Effector memory CD4-positive, alpha-beta T cell (primary cell): ENCODE measurements at regions not wholly inside any gene's neighbourhood (a gene's known extent, or its start where the extent isn't known, plus 50 kb on each side); places are given as distances from the start of the nearest gene placed in this dataset.
"Not testable (repeated sequence)": the region's sequence is repeated elsewhere in the genome, so short reads cannot be mapped to it uniquely, and the experiment has no call there.

ENCODE experiments used
- DNase-seq, 3 donors: peaks; one replicate each; pipeline ENCODE4 v3.0.0-alpha.2; 2020
- H3K27ac ChIP-seq: 2 replicates; pipeline ENCODE4 v1.7.0; 2013; ENCODE audit warnings: mild to moderate bottlenecking, low read length, moderate library complexity; ENCODE audit not compliant: insufficient read depth, poor library complexity, severe bottlenecking
- H3K27me3 ChIP-seq: replicated peaks from 2 replicates; pipeline ENCODE4 v1.7.0; 2013; ENCODE audit warnings: mild to moderate bottlenecking, low read length; ENCODE audit not compliant: insufficient read depth, control insufficient read depth, poor library complexity, severe bottlenecking
- H3K36me3 ChIP-seq: 2 replicates; pipeline ENCODE4 v1.7.0; 2013; ENCODE audit warnings: mild to moderate bottlenecking, low read length, moderate library complexity; ENCODE audit not compliant: control insufficient read depth, insufficient read depth
- H3K4me1 ChIP-seq: 2 replicates; pipeline ENCODE4 v1.7.0; 2013; ENCODE audit warnings: low read length, mild to moderate bottlenecking; ENCODE audit not compliant: control insufficient read depth, insufficient read depth, poor library complexity, severe bottlenecking
- H3K4me3 ChIP-seq: 2 replicates; pipeline ENCODE4 v1.7.0; 2013; ENCODE audit warnings: low read length, low read depth, mild to moderate bottlenecking; ENCODE audit not compliant: insufficient read depth, poor library complexity, severe bottlenecking
- H3K9me3 ChIP-seq: 2 replicates; pipeline ENCODE4 v1.7.0; 2013; ENCODE audit warnings: mild to moderate bottlenecking, low read length, moderate library complexity; ENCODE audit not compliant: control insufficient read depth

- Histone ChIP-seq H3K27me3 (no peaks in the 10 kb centered on the region), H3K27ac (no peak overlapping the region), H3K4me3 (no peak overlapping the region), H3K4me1 (no peaks in the 10 kb centered on the region), H3K36me3 (no peaks in the 10 kb centered on the region), H3K9me3 (no peaks in the 10 kb centered on the region)
- no peak for DNase-seq
Observed at GRCh38 chr9:30235068-30235467, 2149.4 kb upstream of the ACO1 start.

GRCh38 chr9:30235564-30235963, 2148.9 kb upstream of the ACO1 start:
- Histone ChIP-seq H3K9me3 (no peaks in the 10 kb centered on the region), H3K36me3 (no peaks in the 10 kb centered on the region), H3K27me3 (no peaks in the 10 kb centered on the region), H3K4me1 (no peaks in the 10 kb centered on the region), H3K27ac (no peak overlapping the region), H3K4me3 (no peak overlapping the region)
- no peak for DNase-seq

- Histone ChIP-seq H3K27ac (no peak overlapping the region), H3K4me3 (no peak overlapping the region), H3K9me3 (no peaks in the 10 kb centered on the region), H3K4me1 (no peaks in the 10 kb centered on the region), H3K36me3 (no peaks in the 10 kb centered on the region), H3K27me3 (no peaks in the 10 kb centered on the region)
- no peak for DNase-seq
Observed at GRCh38 chr9:30239878-30240277, 2144.6 kb upstream of the ACO1 start.

- no peak overlapping the region for H3K27ac ChIP-seq
Observed at GRCh38 chr9:30243467-30243866, 2141.0 kb upstream of the ACO1 start.

GRCh38 chr9:30244877-30245276, 2139.6 kb upstream of the ACO1 start:
- no peak overlapping the region for H3K27ac ChIP-seq
- no peak for DNase-seq
- H3K36me3 ChIP-seq: no peaks in the 10 kb centered on the region
- H3K9me3 ChIP-seq: no peaks in the 10 kb centered on the region
- no peaks in the 10 kb centered on the region for H3K4me1 ChIP-seq
- no peak overlapping the region for H3K4me3 ChIP-seq
- H3K27me3 ChIP-seq: no peaks in the 10 kb centered on the region

More at GRCh38 chr9:30243467-30243866, 2141.0 kb upstream of the ACO1 start:
- H3K9me3 ChIP-seq: no peaks in the 10 kb centered on the region
- no peak overlapping the region for H3K4me3 ChIP-seq
- no peak for DNase-seq
- no peaks in the 10 kb centered on the region for H3K36me3 ChIP-seq
- no peaks in the 10 kb centered on the region for H3K4me1 ChIP-seq
- no peaks in the 10 kb centered on the region for H3K27me3 ChIP-seq

GRCh38 chr9:30250872-30251271, 2133.6 kb upstream of the ACO1 start:
- Histone ChIP-seq H3K27me3 (no peaks in the 10 kb centered on the region), H3K36me3 (no peaks in the 10 kb centered on the region), H3K4me3 (no peak overlapping the region), H3K27ac (no peak overlapping the region), H3K9me3 (no peaks in the 10 kb centered on the region), H3K4me1 (no peaks in the 10 kb centered on the region)
- DNase-seq: no peak

- no peak overlapping the region for H3K27ac ChIP-seq
- no peaks in the 10 kb centered on the region for H3K36me3 ChIP-seq
- no peak overlapping the region for H3K4me3 ChIP-seq
- no peaks in the 10 kb centered on the region for H3K27me3 ChIP-seq
- no peak for DNase-seq
- H3K9me3 ChIP-seq: peaks cover 6% of the 10 kb centered on the region
- no peaks in the 10 kb centered on the region for H3K4me1 ChIP-seq
Observed at GRCh38 chr9:30258094-30258493, 2126.3 kb upstream of the ACO1 start.

GRCh38 chr9:30280229-30280900, 2104.1 kb upstream of the ACO1 start:
- no peaks in the 10 kb centered on the region for H3K4me1 ChIP-seq
- no peak for DNase-seq
- H3K4me3 ChIP-seq: no peak overlapping the region
- H3K27me3 ChIP-seq: no peaks in the 10 kb centered on the region
- H3K9me3 ChIP-seq: no peaks in the 10 kb centered on the region
- H3K36me3 ChIP-seq: no peaks in the 10 kb centered on the region
- H3K27ac ChIP-seq: no peak overlapping the region

GRCh38 chr9:30289435-30289834, 2095.0 kb upstream of the ACO1 start:
- no peaks in the 10 kb centered on the region for H3K27me3 ChIP-seq
- H3K4me1 ChIP-seq: no peaks in the 10 kb centered on the region
- H3K9me3 ChIP-seq: no peaks in the 10 kb centered on the region
- no peak for DNase-seq
- H3K27ac ChIP-seq: no peak overlapping the region
- no peak overlapping the region for H3K4me3 ChIP-seq
- H3K36me3 ChIP-seq: no peaks in the 10 kb centered on the region

- not testable (repeated sequence) for H3K27me3 ChIP-seq, H3K27ac ChIP-seq, H3K36me3 ChIP-seq, H3K9me3 ChIP-seq, H3K4me3 ChIP-seq, DNase-seq, H3K4me1 ChIP-seq
Observed at GRCh38 chr9:30292026-30292425, 2092.4 kb upstream of the ACO1 start.
